OCI-LY1 (cell line): ENCODE measurements at regions not wholly inside any gene's neighbourhood (a gene's known extent, or its start where the extent isn't known, plus 50 kb on each side); places are given as distances from the start of the nearest gene placed in this dataset.

Experiments used
- H2AFZ ChIP-seq: fragments of 200-600 bp; sonication (generic), shearing (Covaris generic); 2 replicates; pipeline ENCODE4 v1.6.0; 2014; ENCODE audit warnings: antibody characterized with exemption, mild to moderate bottlenecking, low read length
- H3F3A ChIP-seq: fragments of 200-600 bp; sonication (generic), shearing (Covaris generic); 2 replicates; pipeline ENCODE4 v1.6.0; 2014; ENCODE audit warnings: mild to moderate bottlenecking, antibody characterized with exemption, low read length, moderate library complexity; ENCODE audit not compliant: insufficient read depth
- H3K27ac ChIP-seq: fragments of 200-600 bp; sonication (generic); 2 replicates; pipeline ENCODE4 v1.5.1; 2014; ENCODE audit warnings: low read length, mixed run types, mild to moderate bottlenecking, low read depth; ENCODE audit not compliant: poor library complexity, severe bottlenecking
- H3K27me3 ChIP-seq: fragments of 200-600 bp; sonication (generic); 2 replicates; pipeline ENCODE4 v1.6.0; 2014; ENCODE audit warnings: antibody characterized with exemption, mild to moderate bottlenecking, low read length, moderate library complexity; ENCODE audit not compliant: insufficient read depth
- H3K36me3 ChIP-seq: fragments of 200-600 bp; sonication (generic); 2 replicates; pipeline ENCODE4 v1.6.1; 2014; ENCODE audit warnings: mild to moderate bottlenecking, antibody characterized with exemption, low read length, moderate library complexity, mixed read lengths; ENCODE audit not compliant: insufficient read depth
- H3K4me1 ChIP-seq: fragments of 200-600 bp; sonication (generic); 2 replicates; pipeline ENCODE4 v1.5.1; 2014; ENCODE audit warnings: mild to moderate bottlenecking, low read length, moderate library complexity; ENCODE audit not compliant: insufficient read depth, severe bottlenecking
- H3K4me2 ChIP-seq: fragments of 200-600 bp; sonication (generic), shearing (Covaris generic); 2 replicates; pipeline ENCODE4 v1.6.1; 2014; ENCODE audit warnings: low read length
- H3K4me3 ChIP-seq: fragments of 200-600 bp; sonication (generic); 2 replicates; pipeline ENCODE4 v1.5.1; 2014; ENCODE audit warnings: low read length, low read depth, mild to moderate bottlenecking, mixed read lengths; ENCODE audit not compliant: poor library complexity, severe bottlenecking
- H3K79me2 ChIP-seq: fragments of 200-600 bp; shearing (Covaris generic); 2 replicates; pipeline ENCODE4 v1.6.1; 2016; ENCODE audit warnings: mixed run types, low read length, mixed read lengths; ENCODE audit not compliant: insufficient read depth
- H3K9ac ChIP-seq: fragments of 200-600 bp; sonication (generic), shearing (Covaris generic); 2 replicates; pipeline ENCODE4 v1.6.1; 2014; ENCODE audit warnings: mild to moderate bottlenecking, low read length, mixed read lengths
- H3K9me2 ChIP-seq: fragments of 200-600 bp; sonication (generic), shearing (Covaris generic); 2 replicates; pipeline ENCODE4 v1.6.1; 2014; ENCODE audit warnings: low read depth, mild to moderate bottlenecking, low read length, mixed read lengths
- H3K9me3 ChIP-seq: fragments of 200-600 bp; shearing (Covaris generic); 2 replicates; pipeline ENCODE4 v1.6.1; 2014; ENCODE audit warnings: low read length, mixed read lengths
- H4K20me1 ChIP-seq: fragments of 200-600 bp; sonication (generic), shearing (Covaris generic); 2 replicates; pipeline ENCODE4 v1.6.0; 2016; ENCODE audit warnings: mild to moderate bottlenecking, low read length; ENCODE audit not compliant: insufficient read depth
- EZH2 ChIP-seq: fragments of 200-600 bp; sonication (generic), shearing (Covaris generic); IDR thresholded peaks from 2 replicates; pipeline ENCODE4 v1.8.0; 2017; ENCODE audit warnings: borderline replicate concordance, mixed run types, mild to moderate bottlenecking, antibody characterized with exemption, low read length, moderate library complexity, mixed read lengths
- TF ChIP-seq, protein P1 (sequence below): fragments of 200-600 bp; sonication (generic), shearing (Covaris generic); IDR thresholded peaks from 2 replicates; pipeline ENCODE4 v1.5.1; 2017; ENCODE audit warnings: mild to moderate bottlenecking, antibody characterized with exemption, low read length, moderate library complexity, mixed read lengths

DNA sequence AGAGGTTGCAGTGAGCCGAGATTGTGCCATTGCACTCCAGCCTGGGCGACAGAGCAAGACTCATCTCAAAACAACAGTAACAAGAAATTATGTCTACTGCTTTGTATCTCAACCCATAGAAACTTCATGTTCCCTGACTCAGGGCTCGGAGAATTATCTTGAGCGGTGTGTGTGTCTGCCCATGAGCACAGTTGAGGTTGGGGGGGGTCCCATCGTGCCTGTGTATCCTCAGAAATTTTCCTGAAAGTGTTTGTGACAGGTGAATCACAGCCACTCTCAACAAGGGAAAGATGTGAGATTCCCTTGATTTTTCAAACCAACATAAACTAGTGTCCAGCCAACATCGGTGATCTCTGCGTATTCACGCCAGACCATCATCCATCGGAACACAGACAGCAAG, 319.1 kb downstream of the ASMT start:
- no peaks in the 10 kb centered on the region; the same call in 1 of the 2 replicates for H3K27me3 ChIP-seq
- H3K27ac ChIP-seq = no peak overlapping the region
- H3K4me1 ChIP-seq = no peaks in the 10 kb centered on the region
- no peaks in the 10 kb centered on the region for H3K36me3 ChIP-seq
- no peaks in the 10 kb centered on the region for H3K9me3 ChIP-seq
- no peak for TF ChIP-seq EZH2
- TF ChIP-seq, protein P1, sequence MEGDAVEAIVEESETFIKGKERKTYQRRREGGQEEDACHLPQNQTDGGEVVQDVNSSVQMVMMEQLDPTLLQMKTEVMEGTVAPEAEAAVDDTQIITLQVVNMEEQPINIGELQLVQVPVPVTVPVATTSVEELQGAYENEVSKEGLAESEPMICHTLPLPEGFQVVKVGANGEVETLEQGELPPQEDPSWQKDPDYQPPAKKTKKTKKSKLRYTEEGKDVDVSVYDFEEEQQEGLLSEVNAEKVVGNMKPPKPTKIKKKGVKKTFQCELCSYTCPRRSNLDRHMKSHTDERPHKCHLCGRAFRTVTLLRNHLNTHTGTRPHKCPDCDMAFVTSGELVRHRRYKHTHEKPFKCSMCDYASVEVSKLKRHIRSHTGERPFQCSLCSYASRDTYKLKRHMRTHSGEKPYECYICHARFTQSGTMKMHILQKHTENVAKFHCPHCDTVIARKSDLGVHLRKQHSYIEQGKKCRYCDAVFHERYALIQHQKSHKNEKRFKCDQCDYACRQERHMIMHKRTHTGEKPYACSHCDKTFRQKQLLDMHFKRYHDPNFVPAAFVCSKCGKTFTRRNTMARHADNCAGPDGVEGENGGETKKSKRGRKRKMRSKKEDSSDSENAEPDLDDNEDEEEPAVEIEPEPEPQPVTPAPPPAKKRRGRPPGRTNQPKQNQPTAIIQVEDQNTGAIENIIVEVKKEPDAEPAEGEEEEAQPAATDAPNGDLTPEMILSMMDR = no peak
- H4K20me1 ChIP-seq = no peaks in the 10 kb centered on the region
- no peak overlapping the region for H3K4me2 ChIP-seq
- no peak overlapping the region for H3K9ac ChIP-seq
- H3K4me3 ChIP-seq = no peak overlapping the region
- H2AFZ ChIP-seq = no peak overlapping the region
- H3K79me2 ChIP-seq = no peaks in the 10 kb centered on the region
- H3K9me2 ChIP-seq = no peaks in the 10 kb centered on the region
- H3F3A ChIP-seq = no peaks in the 10 kb centered on the region

DNA sequence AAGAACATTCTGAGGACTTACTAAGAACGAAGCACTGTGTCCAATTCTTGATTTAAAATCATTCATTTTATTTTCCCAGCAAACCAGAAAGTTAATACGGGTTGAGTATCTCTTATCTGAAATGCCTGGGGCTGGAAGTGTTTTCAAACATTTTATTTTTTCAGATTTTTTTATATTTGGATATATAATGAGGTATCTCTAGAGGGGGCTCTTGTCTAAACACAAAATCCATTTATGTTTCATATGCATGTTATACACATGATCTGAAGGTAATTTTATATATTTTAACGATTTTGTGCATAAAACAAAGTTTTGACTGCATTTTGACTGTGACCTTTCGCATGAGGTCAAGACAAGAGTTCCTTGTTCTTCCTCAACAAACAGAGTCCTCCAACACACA, 320.9 kb downstream of the ASMT start:
- H3K4me1 ChIP-seq = no peaks in the 10 kb centered on the region
- H3K9me2 ChIP-seq = no peaks in the 10 kb centered on the region
- no peak for TF ChIP-seq EZH2
- TF ChIP-seq, protein P1 = no peak
- no peak overlapping the region for H3K4me2 ChIP-seq
- H3K4me3 ChIP-seq = no peak overlapping the region
- H2AFZ ChIP-seq = no peak overlapping the region
- no peak overlapping the region for H3K27ac ChIP-seq
- H3K36me3 ChIP-seq = no peaks in the 10 kb centered on the region
- H3K9me3 ChIP-seq = no peaks in the 10 kb centered on the region
- H3K9ac ChIP-seq = no peak overlapping the region
- no peaks in the 10 kb centered on the region for H4K20me1 ChIP-seq
- no peaks in the 10 kb centered on the region for H3F3A ChIP-seq
- no peaks in the 10 kb centered on the region; the same call in 1 of the 2 replicates for H3K27me3 ChIP-seq
- no peaks in the 10 kb centered on the region for H3K79me2 ChIP-seq

DNA sequence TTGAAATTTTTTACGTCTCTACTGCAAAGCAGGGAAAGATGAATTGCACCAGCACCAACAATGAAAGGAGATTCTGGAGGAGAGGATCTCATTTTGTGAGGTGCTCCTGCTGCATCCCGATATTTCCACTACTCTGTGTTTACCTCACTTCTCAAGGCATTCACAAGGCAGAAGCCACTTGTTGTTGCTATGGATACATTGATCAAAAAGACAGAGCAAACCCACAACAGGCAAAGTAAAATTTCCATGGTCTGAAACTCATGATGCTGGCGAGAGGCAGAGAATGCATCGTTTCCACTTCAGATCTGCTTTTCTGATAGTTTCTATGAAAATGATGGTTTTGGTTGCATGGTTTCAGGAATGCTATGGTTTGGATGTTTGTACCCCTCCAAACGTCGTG, 323.3 kb downstream of the ASMT start:
- TF ChIP-seq, protein P1 = no peak
- TF ChIP-seq EZH2 = no peak
- H3K4me2 ChIP-seq = no peak overlapping the region
- no peaks in the 10 kb centered on the region for H4K20me1 ChIP-seq
- no peaks in the 10 kb centered on the region for H3K9me2 ChIP-seq
- H3K27me3 ChIP-seq = no peaks in the 10 kb centered on the region; the same call in 1 of the 2 replicates
- H3K27ac ChIP-seq = no peak overlapping the region
- H3K36me3 ChIP-seq = no peaks in the 10 kb centered on the region
- no peaks in the 10 kb centered on the region for H3K4me1 ChIP-seq
- H3K9ac ChIP-seq = no peak overlapping the region
- H3K79me2 ChIP-seq = no peaks in the 10 kb centered on the region
- no peaks in the 10 kb centered on the region for H3K9me3 ChIP-seq
- no peaks in the 10 kb centered on the region for H3F3A ChIP-seq
- no peak overlapping the region for H3K4me3 ChIP-seq
- no peak overlapping the region for H2AFZ ChIP-seq
